Stomach (tissue), 8 donors: ENCODE measurements at regions not wholly inside any gene's neighbourhood (a gene's known extent, or its start where the extent isn't known, plus 50 kb on each side); places are given as distances from the start of the nearest gene placed in this dataset.

Experiments used
- DNase-seq, 2 donors: peaks; one replicate each; pipeline versions ENCODE4 v3.0.0 to v3.0.0-alpha.2; 2013 to 2019
- H3K27ac ChIP-seq, 5 donors: fragments of 200-600 bp in 4 of 5; sonication (generic) in 4 of 5; one replicate each; pipeline ENCODE4 v1.5.1; 2013 to 2019; ENCODE audit warnings: mild to moderate bottlenecking in 1 of 5, moderate library complexity in 1 of 5
- H3K27me3 ChIP-seq, 3 donors: fragments of 200-600 bp; sonication (generic); one replicate each; pipeline ENCODE4 v1.5.1; 2017 to 2019; ENCODE audit warnings: mixed run types in 1 of 3
- H3K36me3 ChIP-seq, 4 donors: fragments of 200-600 bp; sonication (generic); 1 replicate in 3 of 4; 2 replicates in 1 of 4; pipeline ENCODE4 v1.5.1; 2016 to 2019
- H3K4me1 ChIP-seq, 4 donors: fragments of 200-600 bp; sonication (generic); one replicate each; pipeline ENCODE4 v1.5.1; 2016 to 2019
- H3K4me3 ChIP-seq, 4 donors: fragments of 200-600 bp; sonication (generic) in 3 of 4; one replicate each; pipeline ENCODE4 v1.5.1; 2016 to 2019; ENCODE audit warnings: mild to moderate bottlenecking in 1 of 4
- H3K9me3 ChIP-seq, 4 donors: fragments of 200-600 bp; sonication (generic); one replicate each; pipeline ENCODE4 v1.5.1; 2016 to 2019
- CTCF ChIP-seq, 7 experiments: fragments of 450-650 bp in 4 of 7; fragments of 200-600 bp in 3 of 7; sonication (generic) in 3 of 7; IDR thresholded peaks; one replicate each; pipeline ENCODE4 v1.5.1; 2016 to 2019; ENCODE audit warnings: antibody characterized with exemption in 7 of 7, control low read depth in 2 of 7, mild to moderate bottlenecking in 1 of 7
- EP300 ChIP-seq: sonication (generic); formaldehyde crosslinking; IDR thresholded peaks from one replicate; pipeline ENCODE4 v1.6.1; 2017; ENCODE audit warnings: antibody characterized with exemption
- POLR2A ChIP-seq, 4 donors: fragments of 450-650 bp; IDR thresholded peaks; one replicate each; pipeline ENCODE4 v1.6.1; 2016; ENCODE audit warnings: antibody characterized with exemption in 4 of 4, control low read depth in 2 of 4, mild to moderate bottlenecking in 1 of 4, moderate library complexity in 1 of 4
- POLR2AphosphoS5 ChIP-seq, 3 donors: sonication (generic); formaldehyde crosslinking; IDR thresholded peaks; one replicate each; pipeline ENCODE4 v1.6.1; 2016; ENCODE audit warnings: antibody characterized with exemption in 3 of 3
- WGBS, 5 donors: extraction: QIAGEN DNeasy Blood & Tissue Kit in 3 of 5; methylation state at CpG; one replicate each; pipeline versions ENCODE4 v1.1.5 to v1.1.7; 2013 to 2018; 5-methylcytosine and 5-hydroxymethylcytosine counted together
- intact Hi-C: fragments of 100-400 bp; cut with DNase I; formaldehyde crosslinking; loops from one replicate; pipeline ENCODE4 v1.15.1; 2023; ENCODE audit warnings: low total_unique reads
- donor health status: healthy with polysubstance abuse.
- donor health status: Bipolar disorder and iron deficiency.
- donor health status: healthy.

DNA sequence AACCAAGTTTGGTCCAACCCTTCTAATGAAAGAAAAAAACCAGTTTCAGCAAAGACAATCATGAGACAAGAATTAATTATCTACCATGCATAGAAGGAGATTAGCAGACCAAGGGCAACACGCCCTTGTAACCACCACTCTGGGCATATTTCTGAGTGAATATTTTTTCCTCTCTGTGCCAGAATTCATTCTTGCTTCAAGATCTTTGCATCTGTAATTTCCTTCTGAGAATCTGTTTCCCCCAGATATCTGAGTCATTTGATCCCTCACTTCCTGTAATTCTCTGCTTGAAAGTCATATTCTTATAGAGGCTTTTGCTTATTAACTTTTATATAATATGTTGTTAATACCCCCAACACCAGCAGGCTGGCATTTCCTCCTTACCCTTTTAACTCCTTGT, 243.7 kb downstream of the SLC16A7 start:
- Histone ChIP-seq H3K27me3 (no peaks in the 10 kb centered on the region), H3K4me1 (no peaks in the 10 kb centered on the region), H3K27ac (no peak overlapping the region), H3K9me3 (no peaks in the 10 kb centered on the region), H3K4me3 (no peak overlapping the region), H3K36me3 (no peaks in the 10 kb centered on the region)
- DNase-seq = peak in 1 of 2 donors; percentile 4
- 54 to 76% (median 68%) methylated on average over 1 of the region's 1 CpG for WGBS, 5 donors
- intact Hi-C loops = no loop called here
- TF ChIP-seq POLR2A (IDR thresholded peaks at IDR 0.05) = no peak
- TF ChIP-seq POLR2AphosphoS5 (IDR thresholded peaks at IDR 0.05) = no peak
- no peak for TF ChIP-seq CTCF (IDR thresholded peaks at IDR 0.05)
- TF ChIP-seq EP300 = no peak

DNA sequence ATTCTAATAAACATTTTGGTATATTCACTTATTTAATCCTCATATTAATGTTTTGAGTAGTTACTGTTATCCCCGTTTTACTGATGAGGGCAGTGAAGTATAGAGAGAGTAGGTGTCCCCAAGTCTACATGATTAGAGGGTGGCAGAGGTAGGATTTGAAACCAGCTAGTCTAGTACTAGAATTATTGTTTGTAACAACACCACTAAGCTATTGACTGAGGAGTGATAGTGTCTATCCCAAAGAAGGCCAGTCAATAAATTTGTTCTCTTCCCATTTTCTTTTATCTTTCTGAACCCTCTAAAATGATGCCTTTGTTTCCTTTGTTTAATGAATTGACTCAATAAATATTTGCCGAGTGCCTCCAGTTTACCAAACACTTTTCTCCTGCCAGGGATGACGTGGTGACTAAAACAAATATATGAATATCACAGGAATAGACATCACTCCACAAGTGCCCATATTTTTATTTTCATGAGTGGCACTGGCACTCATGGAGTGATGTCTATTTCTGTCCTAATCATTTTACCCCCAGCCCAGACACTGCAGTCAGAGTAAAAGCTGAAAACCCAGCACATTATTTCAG, 247.5 kb downstream of the SLC16A7 start:
- Histone ChIP-seq H3K4me3 (no peak overlapping the region), H3K4me1 (no peaks in the 10 kb centered on the region), H3K27me3 (no peaks in the 10 kb centered on the region), H3K9me3 (no peaks in the 10 kb centered on the region), H3K36me3 (no peaks in the 10 kb centered on the region), H3K27ac (no peak overlapping the region)
- TF ChIP-seq EP300 (no peak), POLR2AphosphoS5 (IDR thresholded peaks at IDR 0.05) (no peak), CTCF (IDR thresholded peaks at IDR 0.05) (no peak)
- no peak for DNase-seq
- intact Hi-C loops = no loop called here
- 37 to 58% (median 56%) methylated on average over 3 of the region's 3 CpGs for WGBS, 5 donors

- Histone ChIP-seq H3K9me3 (no peaks in the 10 kb centered on the region), H3K4me3 (no peak overlapping the region), H3K27ac (no peak overlapping the region), H3K36me3 (no peaks in the 10 kb centered on the region), H3K4me1 (no peaks in the 10 kb centered on the region), H3K27me3 (no peaks in the 10 kb centered on the region)
- intact Hi-C loops = no loop called here
- TF ChIP-seq EP300 (no peak), POLR2A (IDR thresholded peaks at IDR 0.05) (no peak), CTCF (IDR thresholded peaks at IDR 0.05) (no peak), POLR2AphosphoS5 (IDR thresholded peaks at IDR 0.05) (no peak)
- DNase-seq = no peak
These were observed 248.9 kb downstream of the SLC16A7 start for GRCh38 chr12:59844750-59845149.

DNA sequence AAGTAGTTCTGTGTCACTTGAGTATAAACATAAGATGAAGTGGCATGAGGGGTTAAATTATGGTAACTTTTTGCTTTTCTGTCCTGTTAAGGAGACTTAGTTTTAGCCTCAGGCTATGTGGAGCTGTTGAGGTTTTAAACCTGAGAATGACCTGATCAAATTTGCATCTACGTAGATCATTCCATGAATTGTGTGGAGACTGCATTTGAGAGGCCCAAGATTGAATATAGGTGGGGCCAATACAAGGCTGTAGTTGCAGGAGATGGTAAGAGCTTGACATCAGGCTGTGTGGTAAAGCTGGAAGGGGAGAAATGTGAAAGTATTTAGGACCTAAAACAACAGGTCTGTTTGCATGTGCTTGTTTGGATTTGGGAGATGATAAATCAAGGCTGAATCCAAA, 249.5 kb downstream of the SLC16A7 start:
- intact Hi-C loops = no loop called here
- Histone ChIP-seq H3K4me3 (no peak overlapping the region), H3K27ac (no peak overlapping the region), H3K9me3 (no peaks in the 10 kb centered on the region), H3K4me1 (no peaks in the 10 kb centered on the region), H3K36me3 (no peaks in the 10 kb centered on the region), H3K27me3 (no peaks in the 10 kb centered on the region)
- 91 to 97% (median 95%) methylated on average over 1 of the region's 1 CpG for WGBS, 5 donors
- TF ChIP-seq CTCF (IDR thresholded peaks at IDR 0.05) (no peak), EP300 (no peak), POLR2AphosphoS5 (IDR thresholded peaks at IDR 0.05) (no peak), POLR2A (IDR thresholded peaks at IDR 0.05) (no peak)
- DNase-seq = no peak
